Mucosa of descending colon (tissue), 3 donors: ENCODE measurements at regions not wholly inside any gene's neighbourhood (a gene's known extent, or its start where the extent isn't known, plus 50 kb on each side); places are given as distances from the start of the nearest gene placed in this dataset.

Source experiments
- ATAC-seq: fragments of 200-7000 bp; cut with Tn5 transposase; one replicate; pipeline ENCODE4 v1.9.1; 2020; ENCODE audit warnings: mild to moderate bottlenecking, moderate library complexity
- DNase-seq, 3 donors: peaks; one replicate each; pipeline ENCODE4 v3.0.0-alpha.2; 2020
- H3K36me3 ChIP-seq: fragments of 200-600 bp; one replicate; pipeline ENCODE4 v1.8.0; 2021; ENCODE audit warnings: low read depth, mild to moderate bottlenecking
- H3K4me1 ChIP-seq: fragments of 200-600 bp; one replicate; pipeline ENCODE4 v1.8.0; 2021; ENCODE audit warnings: low read depth, mild to moderate bottlenecking
- H3K4me3 ChIP-seq: fragments of 200-600 bp; one replicate; pipeline ENCODE4 v1.8.0; 2021; ENCODE audit warnings: mild to moderate bottlenecking
- H3K9me3 ChIP-seq: fragments of 200-600 bp; one replicate; pipeline ENCODE4 v1.8.0; 2021; ENCODE audit warnings: mild to moderate bottlenecking
- intact Hi-C, 2 donors: fragments of 100-400 bp; cut with DNase I in 1 of 2; cut with micrococcal nuclease in 1 of 2; formaldehyde crosslinking; loops; one replicate each; pipeline versions ENCODE4 v1.11.0 to v1.11.1; 2022; cut with DNase I, micrococcal nuclease
- TF ChIP-seq, protein P1 (sequence below): fragments of 200-600 bp; IDR thresholded peaks from one replicate; pipeline ENCODE4 v1.8.0; 2022; ENCODE audit warnings: antibody characterized with exemption, mild to moderate bottlenecking
- donor health status: DM: no; HTN: no; CAD: no; lungs with moderate emphysema.
- donor health status: DM: no; HTN: no; CAD: no.
- donor health status: DM: no; HTN: yes; CAD: no.

DNA sequence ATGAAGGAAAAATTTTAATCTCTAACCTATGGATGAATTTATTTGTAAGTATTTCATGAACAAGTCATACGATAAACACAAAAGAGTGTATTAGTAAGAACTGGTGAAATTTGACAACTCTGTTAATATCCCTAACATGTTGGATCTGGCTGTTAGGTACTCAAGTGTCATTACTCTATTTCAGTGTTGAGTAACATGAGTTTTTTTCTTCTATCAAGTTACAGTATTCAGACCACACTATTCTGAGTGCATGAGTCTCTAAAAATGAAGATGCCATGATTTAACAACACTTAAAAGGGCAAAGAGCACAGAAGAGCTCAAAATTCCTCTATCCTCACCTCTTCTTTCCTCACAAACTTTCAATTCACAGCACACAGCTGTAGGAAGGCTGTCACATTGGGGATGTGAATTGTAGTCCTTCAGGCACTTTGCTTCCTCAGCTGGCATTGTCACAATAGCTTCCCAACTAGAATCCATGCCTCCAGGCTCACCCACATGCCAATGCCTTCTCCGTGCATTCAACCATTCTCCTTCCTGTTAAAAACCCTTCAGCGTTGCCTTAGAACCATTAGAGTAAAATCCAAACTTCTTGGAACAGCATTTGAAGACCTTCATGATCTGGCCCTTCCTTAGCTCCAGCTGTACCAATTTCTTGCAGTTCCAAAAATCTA lies 73.7 kb upstream of the DBX2 start:
- ATAC-seq = no peak
- no peaks in the 10 kb centered on the region for H3K9me3 ChIP-seq
- no peaks in the 10 kb centered on the region for H3K4me1 ChIP-seq
- DNase-seq = no peak
- intact Hi-C loops = no loop called here
- TF ChIP-seq, protein P1, sequence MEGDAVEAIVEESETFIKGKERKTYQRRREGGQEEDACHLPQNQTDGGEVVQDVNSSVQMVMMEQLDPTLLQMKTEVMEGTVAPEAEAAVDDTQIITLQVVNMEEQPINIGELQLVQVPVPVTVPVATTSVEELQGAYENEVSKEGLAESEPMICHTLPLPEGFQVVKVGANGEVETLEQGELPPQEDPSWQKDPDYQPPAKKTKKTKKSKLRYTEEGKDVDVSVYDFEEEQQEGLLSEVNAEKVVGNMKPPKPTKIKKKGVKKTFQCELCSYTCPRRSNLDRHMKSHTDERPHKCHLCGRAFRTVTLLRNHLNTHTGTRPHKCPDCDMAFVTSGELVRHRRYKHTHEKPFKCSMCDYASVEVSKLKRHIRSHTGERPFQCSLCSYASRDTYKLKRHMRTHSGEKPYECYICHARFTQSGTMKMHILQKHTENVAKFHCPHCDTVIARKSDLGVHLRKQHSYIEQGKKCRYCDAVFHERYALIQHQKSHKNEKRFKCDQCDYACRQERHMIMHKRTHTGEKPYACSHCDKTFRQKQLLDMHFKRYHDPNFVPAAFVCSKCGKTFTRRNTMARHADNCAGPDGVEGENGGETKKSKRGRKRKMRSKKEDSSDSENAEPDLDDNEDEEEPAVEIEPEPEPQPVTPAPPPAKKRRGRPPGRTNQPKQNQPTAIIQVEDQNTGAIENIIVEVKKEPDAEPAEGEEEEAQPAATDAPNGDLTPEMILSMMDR = no peak
- no peak overlapping the region for H3K4me3 ChIP-seq
- H3K36me3 ChIP-seq = no peaks in the 10 kb centered on the region

DNA sequence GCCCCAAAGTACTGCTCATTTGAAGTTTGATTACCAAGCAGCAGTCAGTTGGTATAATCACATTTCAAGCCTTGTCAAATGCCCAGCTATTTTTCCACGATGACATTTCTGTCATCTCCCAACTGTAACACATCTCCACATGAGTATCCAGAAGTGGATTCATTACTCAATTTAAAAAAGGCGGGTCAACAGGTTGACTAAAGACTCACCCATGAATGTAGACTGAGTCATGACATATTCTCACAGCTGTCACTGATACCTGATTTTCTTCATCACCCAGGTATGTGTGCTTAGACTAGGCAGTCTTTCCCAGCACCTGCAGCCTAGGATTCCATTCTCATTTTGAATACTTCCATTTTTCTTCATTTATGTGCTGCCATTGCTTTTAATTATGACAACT lies 75.1 kb upstream of the DBX2 start:
- no peak overlapping the region for H3K4me3 ChIP-seq
- H3K36me3 ChIP-seq = no peaks in the 10 kb centered on the region
- ATAC-seq = no peak
- intact Hi-C loops = no loop called here
- no peak for DNase-seq
- TF ChIP-seq, protein P1 = no peak
- H3K4me1 ChIP-seq = no peaks in the 10 kb centered on the region
- H3K9me3 ChIP-seq = no peaks in the 10 kb centered on the region

DNA sequence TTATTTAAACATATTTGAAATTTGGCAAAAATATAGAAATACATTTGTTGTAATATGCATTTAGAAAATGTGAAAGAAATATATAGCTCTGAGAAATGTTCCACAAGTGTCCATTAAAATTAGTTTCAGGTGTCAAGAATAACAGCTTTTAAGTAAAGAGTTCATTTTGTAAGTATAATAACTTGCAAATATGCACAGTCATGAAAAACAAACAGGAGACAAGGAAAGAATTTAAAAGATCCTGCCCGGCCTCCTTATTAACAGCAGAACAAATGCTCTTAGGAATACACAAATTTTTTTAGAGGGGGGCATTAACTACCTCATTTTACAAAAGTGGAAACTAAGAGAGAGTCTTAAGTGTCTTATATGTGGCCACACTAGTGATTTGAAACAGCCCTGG lies 77.7 kb upstream of the DBX2 start:
- Histone ChIP-seq H3K36me3 (no peaks in the 10 kb centered on the region), H3K4me3 (no peak overlapping the region), H3K4me1 (no peaks in the 10 kb centered on the region), H3K9me3 (no peaks in the 10 kb centered on the region)
- DNase-seq (no peak), ATAC-seq (no peak)
- intact Hi-C loops = no loop called here
- TF ChIP-seq, protein P1 = no peak

DNA sequence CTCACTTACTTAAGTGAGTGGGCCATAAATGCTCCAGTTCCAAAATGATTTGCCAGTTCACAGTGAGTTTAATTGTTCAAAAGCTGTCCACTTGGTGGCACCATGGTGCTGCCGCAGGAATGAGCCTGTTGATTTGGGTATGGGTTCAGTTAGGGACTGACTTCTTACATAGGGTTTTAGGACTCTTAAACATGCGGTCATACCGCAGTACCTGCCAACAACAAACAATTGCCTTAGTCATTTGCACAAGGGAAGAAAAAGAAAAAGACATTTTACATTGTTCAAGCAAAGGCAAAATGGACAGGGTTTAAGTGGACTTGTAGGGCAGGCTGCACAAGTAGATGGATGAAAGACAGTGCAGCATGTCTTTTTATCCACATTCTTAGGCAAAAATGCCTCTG lies 80.0 kb upstream of the DBX2 start:
- ATAC-seq (peak; percentile 56), DNase-seq (peak in 2 of 3 donors; percentile 34 to 55)
- Histone ChIP-seq H3K4me1 (no peaks in the 10 kb centered on the region), H3K9me3 (no peaks in the 10 kb centered on the region), H3K4me3 (no peak overlapping the region), H3K36me3 (no peaks in the 10 kb centered on the region)
- intact Hi-C loops = no loop called here
- TF ChIP-seq, protein P1 = no peak

DNA sequence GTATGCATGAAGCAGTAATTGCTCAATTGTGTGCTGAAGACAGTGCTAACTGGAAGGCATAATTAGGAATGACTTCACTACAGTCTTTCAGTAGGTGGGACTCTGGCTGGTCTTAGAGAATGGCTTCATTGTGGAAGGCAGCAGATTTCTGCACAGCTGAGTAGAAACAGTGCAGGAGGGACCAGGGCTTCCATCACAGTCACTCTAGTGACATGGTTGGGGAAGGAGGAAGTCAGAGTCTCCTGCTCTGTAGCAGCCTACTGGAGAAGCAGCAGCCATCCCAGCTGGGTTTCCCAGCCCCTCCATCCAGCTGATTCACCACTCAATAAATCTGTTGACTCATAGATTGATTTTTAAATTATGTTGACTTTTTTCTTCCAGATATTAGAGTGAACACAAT lies 80.6 kb upstream of the DBX2 start:
- DNase-seq = no peak
- TF ChIP-seq, protein P1 = no peak

DNA sequence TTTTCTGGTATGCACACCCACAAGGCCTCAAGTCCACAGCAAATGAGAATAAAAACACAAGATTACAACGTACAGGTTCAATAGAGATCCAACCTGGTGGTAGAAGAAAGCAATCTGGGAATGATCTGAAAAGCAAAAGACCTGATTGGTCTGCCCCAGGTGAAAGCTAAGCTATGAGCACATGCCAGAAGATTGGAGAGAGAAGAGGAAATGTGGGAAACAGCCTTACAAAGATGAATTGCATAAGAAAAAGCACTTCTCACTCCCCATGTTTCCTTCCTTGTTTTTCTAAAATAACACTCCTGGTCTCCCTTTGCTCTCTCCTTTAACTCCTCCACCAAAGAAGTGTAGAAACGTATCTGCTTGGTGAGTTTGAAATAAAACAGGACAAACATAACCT lies 77.3 kb upstream of the ANO6 start:
- Histone ChIP-seq H3K9me3 (no peaks in the 10 kb centered on the region), H3K4me3 (no peak overlapping the region), H3K4me1 (no peaks in the 10 kb centered on the region), H3K36me3 (no peaks in the 10 kb centered on the region)
- TF ChIP-seq, protein P1 = no peak
- DNase-seq (no peak), ATAC-seq (no peak)
- intact Hi-C loops = no loop called here

More for the DNA sequence above, 80.6 kb upstream of the DBX2 start:
- intact Hi-C loops = no loop called here
- H3K4me3 ChIP-seq = no peak overlapping the region
- H3K36me3 ChIP-seq = no peaks in the 10 kb centered on the region
- no peaks in the 10 kb centered on the region for H3K4me1 ChIP-seq
- H3K9me3 ChIP-seq = no peaks in the 10 kb centered on the region
- no peak for ATAC-seq
